Stimulated activated naive CD8-positive, alpha-beta T cell treated with anti-CD3 and anti-CD28 coated beads, Interleukin-15, Interleukin-2, amounts not matched to agents 100 U/mL and 50 U/mL, for 24 hours (primary cell): ENCODE measurements at regions not wholly inside any gene's neighbourhood (a gene's known extent, or its start where the extent isn't known, plus 50 kb on each side); places are given as distances from the start of the nearest gene placed in this dataset.

Experiments
- ATAC-seq: fragments of 150-1000 bp; cut with Tn5 transposase; one replicate; pipeline ENCODE4 v1.10.0; 2021
- DNase-seq: peaks from one replicate; pipeline ENCODE4 v3.0.0; 2021

- ATAC-seq (no peak), DNase-seq (peak; percentile 60)
Observed at GRCh38 chr14:54175298-54175942, 218.8 kb upstream of the BMP4 start.

GRCh38 chr14:54177019-54177418 lies 219.8 kb upstream of the CDKN3 start:
- DNase-seq (no peak), ATAC-seq (no peak)

GRCh38 chr14:54177641-54178621 lies 218.9 kb upstream of the CDKN3 start:
- no peak for DNase-seq

GRCh38 chr14:54182419-54183045 lies 214.3 kb upstream of the CDKN3 start:
- DNase-seq, result no peak
- peak; percentile 19 for ATAC-seq

More at GRCh38 chr14:54177641-54178621, 218.9 kb upstream of the CDKN3 start:
- no peak for ATAC-seq

GRCh38 chr14:54186821-54187763 lies 209.7 kb upstream of the CDKN3 start:
- DNase-seq (no peak), ATAC-seq (no peak)

GRCh38 chr14:54188064-54188666 lies 208.6 kb upstream of the CDKN3 start:
- no peak for DNase-seq
- ATAC-seq, result no peak

- DNase-seq (no peak), ATAC-seq (no peak)
Observed at GRCh38 chr14:54189333-54189732, 207.5 kb upstream of the CDKN3 start.

GRCh38 chr14:54189748-54190354 lies 207.0 kb upstream of the CDKN3 start:
- no peak for DNase-seq

GRCh38 chr14:54191846-54192245 lies 205.0 kb upstream of the CDKN3 start:
- no peak for DNase-seq
- ATAC-seq, result no peak

More at GRCh38 chr14:54189748-54190354, 207.0 kb upstream of the CDKN3 start:
- no peak for ATAC-seq

- no peak for DNase-seq
- no peak for ATAC-seq
Observed at GRCh38 chr14:54192610-54193009, 204.2 kb upstream of the CDKN3 start.

GRCh38 chr14:54193871-54194270 lies 202.9 kb upstream of the CDKN3 start:
- ATAC-seq (no peak), DNase-seq (no peak)

GRCh38 chr14:54194501-54194900 lies 202.3 kb upstream of the CDKN3 start:
- ATAC-seq (no peak), DNase-seq (no peak)

GRCh38 chr14:54197369-54197768 lies 199.4 kb upstream of the CDKN3 start:
- ATAC-seq (no peak), DNase-seq (no peak)

GRCh38 chr14:54200726-54201125 lies 196.1 kb upstream of the CDKN3 start:
- no peak for DNase-seq

GRCh38 chr14:54202288-54202687 lies 194.5 kb upstream of the CDKN3 start:
- DNase-seq (no peak), ATAC-seq (no peak)

More at GRCh38 chr14:54200726-54201125, 196.1 kb upstream of the CDKN3 start:
- ATAC-seq, result no peak

- ATAC-seq (no peak), DNase-seq (no peak)
Observed at GRCh38 chr14:54206516-54206915, 190.3 kb upstream of the CDKN3 start.

GRCh38 chr14:54207075-54207474 lies 189.7 kb upstream of the CDKN3 start:
- DNase-seq (no peak), ATAC-seq (no peak)

- DNase-seq, result no peak
Observed at GRCh38 chr14:54207476-54208462, 189.0 kb upstream of the CDKN3 start.

GRCh38 chr14:54208751-54209150 lies 188.1 kb upstream of the CDKN3 start:
- DNase-seq (no peak), ATAC-seq (no peak)

More at GRCh38 chr14:54207476-54208462, 189.0 kb upstream of the CDKN3 start:
- no peak for ATAC-seq
